Endothelial cell of umbilical vein (primary cell): ENCODE measurements at regions not wholly inside any gene's neighbourhood (a gene's known extent, or its start where the extent isn't known, plus 50 kb on each side); places are given as distances from the start of the nearest gene placed in this dataset.

Source experiments
- EZH2 ChIP-seq: IDR thresholded peaks from 2 replicates; pipeline ENCODE4 v1.6.1; 2012; ENCODE audit warnings: borderline replicate concordance, low read depth, mild to moderate bottlenecking, moderate library complexity, low read length, inconsistent platforms; ENCODE audit not compliant: severe bottlenecking
- GATA2 ChIP-seq: IDR thresholded peaks from 2 replicates; pipeline ENCODE4 v1.7.0; 2011; ENCODE audit warnings: low read depth, mild to moderate bottlenecking, moderate library complexity, mixed read lengths, low read length; ENCODE audit not compliant: insufficient read length, insufficient read depth
- JUN ChIP-seq: IDR thresholded peaks from 2 replicates; pipeline ENCODE4 v1.6.1; 2011; ENCODE audit warnings: borderline replicate concordance, low read depth; ENCODE audit not compliant: insufficient read length, insufficient read depth
- POLR2A ChIP-seq: IDR thresholded peaks from 2 replicates; pipeline ENCODE4 v1.6.1; 2012; ENCODE audit warnings: low read depth, mild to moderate bottlenecking, control low read depth, low read length
- POLR2AphosphoS5 ChIP-seq: IDR thresholded peaks from 2 replicates; pipeline ENCODE4 v1.6.1; 2012; ENCODE audit warnings: low read depth, mild to moderate bottlenecking, control low read depth, low read length, moderate library complexity; ENCODE audit not compliant: insufficient read depth
- TF ChIP-seq, protein P1 (sequence below), 2 donors: IDR thresholded peaks; 1 replicate in 1 of 2; 2 replicates in 1 of 2; pipeline ENCODE4 v1.5.1; 2011; ENCODE audit warnings: low read length in 2 of 2, mild to moderate bottlenecking in 2 of 2, moderate library complexity in 2 of 2, control low read depth in 1 of 2, inconsistent platforms in 1 of 2, low read depth in 1 of 2; ENCODE audit not compliant: insufficient read depth in 1 of 2; ENCODE audit errors: extremely low read depth in 1 of 2

DNA sequence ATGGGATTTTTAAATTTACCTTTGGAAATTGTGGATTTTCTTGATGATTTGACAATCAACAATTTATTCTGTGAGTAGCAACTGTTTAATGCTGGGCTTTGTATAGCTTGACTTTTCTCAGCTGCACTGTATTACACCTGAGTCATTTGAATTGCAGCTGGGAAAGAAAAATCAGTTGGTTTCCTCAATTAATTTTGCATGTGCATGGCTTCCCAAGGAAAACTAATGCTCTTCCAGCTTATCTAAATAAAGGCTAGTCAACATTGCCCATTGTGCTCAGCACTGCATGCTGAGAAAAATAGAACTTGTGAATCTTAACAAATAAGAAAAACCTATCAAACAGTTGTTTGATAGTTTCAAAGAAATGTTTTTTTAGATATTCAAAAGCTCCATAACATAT, 268.3 kb upstream of the CDH20 start:
- TF ChIP-seq, protein P1, sequence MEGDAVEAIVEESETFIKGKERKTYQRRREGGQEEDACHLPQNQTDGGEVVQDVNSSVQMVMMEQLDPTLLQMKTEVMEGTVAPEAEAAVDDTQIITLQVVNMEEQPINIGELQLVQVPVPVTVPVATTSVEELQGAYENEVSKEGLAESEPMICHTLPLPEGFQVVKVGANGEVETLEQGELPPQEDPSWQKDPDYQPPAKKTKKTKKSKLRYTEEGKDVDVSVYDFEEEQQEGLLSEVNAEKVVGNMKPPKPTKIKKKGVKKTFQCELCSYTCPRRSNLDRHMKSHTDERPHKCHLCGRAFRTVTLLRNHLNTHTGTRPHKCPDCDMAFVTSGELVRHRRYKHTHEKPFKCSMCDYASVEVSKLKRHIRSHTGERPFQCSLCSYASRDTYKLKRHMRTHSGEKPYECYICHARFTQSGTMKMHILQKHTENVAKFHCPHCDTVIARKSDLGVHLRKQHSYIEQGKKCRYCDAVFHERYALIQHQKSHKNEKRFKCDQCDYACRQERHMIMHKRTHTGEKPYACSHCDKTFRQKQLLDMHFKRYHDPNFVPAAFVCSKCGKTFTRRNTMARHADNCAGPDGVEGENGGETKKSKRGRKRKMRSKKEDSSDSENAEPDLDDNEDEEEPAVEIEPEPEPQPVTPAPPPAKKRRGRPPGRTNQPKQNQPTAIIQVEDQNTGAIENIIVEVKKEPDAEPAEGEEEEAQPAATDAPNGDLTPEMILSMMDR (IDR thresholded peaks at IDR 0.05; ENCODE audit: extremely low read depth in 1 of 2, insufficient read depth in 1 of 2, low read depth in 1 of 2, low read length in 2 of 2) = no peak
- no peak for TF ChIP-seq POLR2A
- no peak for TF ChIP-seq POLR2AphosphoS5
- TF ChIP-seq JUN = no peak
- no peak for TF ChIP-seq EZH2
- TF ChIP-seq GATA2 = no peak
